DMS 273 (cell line): ENCODE measurements at regions not wholly inside any gene's neighbourhood (a gene's known extent, or its start where the extent isn't known, plus 50 kb on each side); places are given as distances from the start of the nearest gene placed in this dataset.
"Not testable (repeated sequence)": the region's sequence is repeated elsewhere in the genome, so short reads cannot be mapped to it uniquely, and the experiment has no call there.

Source experiments
- DNase-seq: peaks from one replicate; lab custom pipeline; 2025; ENCODE audit not compliant: unreplicated experiment; lab: John Stamatoyannopoulos, UW

DNA sequence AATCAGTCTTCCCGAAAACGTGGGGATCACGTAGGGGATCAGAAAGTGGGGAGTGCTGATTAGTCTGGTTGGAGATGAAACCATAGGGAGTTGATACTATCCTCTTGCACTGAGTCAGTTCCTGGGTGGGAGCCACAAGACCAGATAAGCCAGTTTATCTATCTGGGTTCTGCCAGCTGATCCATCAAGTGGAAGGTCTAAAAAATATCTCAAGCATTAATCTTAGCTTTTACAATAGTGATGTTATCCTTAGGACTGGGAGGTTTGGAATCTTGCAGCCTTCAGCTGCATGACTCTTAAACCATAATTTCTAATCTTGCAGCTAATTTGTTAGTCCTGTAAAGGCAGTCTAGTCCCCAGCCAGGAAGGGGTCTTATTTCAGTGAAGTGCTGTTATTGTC lies 2474.2 kb downstream of the PCDH9 start:
- DNase-seq: no peak

DNA sequence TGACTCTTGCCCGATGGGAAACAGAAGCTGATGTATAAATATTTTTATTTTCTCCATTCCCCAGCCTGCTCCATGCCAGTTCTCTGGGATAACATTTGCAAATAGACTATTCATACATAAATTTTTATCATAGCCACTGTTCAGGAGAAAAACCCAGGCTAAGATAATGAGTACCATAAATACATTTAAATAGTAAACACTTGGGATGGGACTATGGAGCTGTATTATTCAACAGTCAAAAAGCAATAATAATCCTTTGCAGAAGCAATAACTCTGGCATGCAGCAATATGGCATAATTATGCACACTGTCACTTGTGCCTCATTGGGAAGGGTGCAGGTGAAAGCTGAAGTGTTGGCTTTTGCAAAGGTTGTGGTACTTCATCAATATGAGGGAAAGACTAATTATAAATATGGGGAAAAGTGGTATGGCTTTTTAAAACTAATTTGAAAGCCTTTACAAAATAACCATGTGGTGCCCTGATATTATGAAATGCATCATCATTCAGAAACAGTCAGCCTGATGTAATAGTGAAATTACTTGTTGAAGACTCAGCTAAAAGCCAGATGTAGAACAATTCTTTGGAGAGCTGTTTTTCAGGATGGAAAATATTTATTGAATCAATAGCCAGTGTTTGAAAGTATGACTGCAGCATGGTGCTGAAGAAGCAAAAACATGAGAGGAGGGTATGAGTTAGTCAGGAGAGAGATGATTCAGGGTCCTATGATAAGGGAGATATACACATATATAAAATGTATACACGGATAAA lies 2476.7 kb downstream of the PCDH9 start:
- DNase-seq: no peak

DNA sequence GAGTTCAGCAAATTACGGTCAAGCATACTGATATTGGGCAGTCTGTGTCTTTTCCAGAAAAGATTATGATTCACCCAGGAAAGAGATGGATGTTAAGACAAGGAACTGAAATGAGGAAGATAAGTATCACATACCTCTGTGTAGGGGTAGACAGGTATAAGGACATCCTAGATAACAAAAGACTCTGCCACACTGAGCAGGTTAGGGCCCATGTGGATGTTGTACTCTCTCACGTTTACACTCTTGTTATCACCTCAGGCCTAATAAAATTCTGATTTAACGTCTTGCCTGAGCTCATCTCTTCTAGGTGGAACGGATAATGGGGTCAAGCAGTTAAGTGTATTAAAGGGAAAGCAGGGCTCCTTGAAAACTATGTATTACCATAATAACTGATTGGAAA lies 2480.8 kb downstream of the PCDH9 start:
- no peak for DNase-seq

DNA sequence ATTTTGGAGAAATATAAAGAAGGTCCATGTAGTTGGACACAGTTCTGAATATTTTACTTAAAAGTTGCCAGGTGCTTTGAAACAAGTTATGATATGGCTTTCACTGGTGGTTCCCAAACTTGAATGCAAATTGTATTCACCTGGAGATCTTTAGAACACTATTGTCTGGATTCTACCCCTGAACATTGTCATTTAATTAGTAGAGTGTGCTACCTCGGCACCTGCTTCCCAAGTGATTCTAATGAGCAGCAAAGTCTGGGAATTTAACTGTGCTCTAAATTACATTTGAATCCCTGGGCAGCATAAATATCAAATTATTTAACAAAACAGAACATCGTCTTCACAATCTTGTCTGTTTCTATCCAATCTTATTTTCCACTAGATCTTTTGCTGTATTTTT lies 2483.3 kb downstream of the PCDH9 start:
- no peak for DNase-seq

DNA sequence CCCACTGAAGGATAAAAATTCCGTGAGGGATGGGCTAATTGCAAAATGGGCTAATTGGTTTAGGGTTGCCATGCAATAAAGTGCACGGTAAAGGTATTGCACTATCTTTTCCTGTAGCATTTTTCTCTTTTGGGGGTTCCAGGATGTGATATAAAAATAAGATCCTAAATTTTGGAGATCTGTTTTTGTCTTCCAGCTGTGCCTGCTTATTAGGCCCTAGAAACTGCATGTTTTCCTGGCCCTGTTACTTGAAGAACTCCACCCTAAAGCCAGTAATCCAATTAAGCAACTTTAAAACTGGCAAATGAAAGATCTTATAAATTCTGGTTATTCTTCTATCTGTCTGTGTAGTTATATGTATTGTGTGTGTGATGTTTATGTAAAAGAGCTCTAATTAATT lies 2489.6 kb downstream of the PCDH9 start:
- no peak for DNase-seq

DNA sequence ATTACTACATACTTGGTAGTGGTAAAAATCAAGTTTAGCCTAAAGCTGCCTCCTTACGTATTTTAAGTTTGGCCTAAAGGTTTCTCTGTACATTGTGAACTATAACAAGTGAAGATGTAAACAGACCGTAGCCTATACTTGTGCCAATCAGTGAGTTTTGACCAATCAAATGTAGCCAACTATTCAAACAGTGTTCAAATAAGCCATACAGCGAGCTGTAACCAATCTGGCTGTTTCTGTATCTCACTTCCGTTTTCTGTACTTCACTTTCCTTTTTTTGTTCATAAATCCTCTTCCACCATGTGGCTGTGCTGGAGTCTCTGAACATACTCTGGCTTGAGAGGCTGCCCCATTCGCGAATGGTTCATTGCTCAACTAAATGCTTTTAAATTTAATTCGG lies 2504.6 kb downstream of the PCDH9 start:
- DNase-seq: no peak

DNA sequence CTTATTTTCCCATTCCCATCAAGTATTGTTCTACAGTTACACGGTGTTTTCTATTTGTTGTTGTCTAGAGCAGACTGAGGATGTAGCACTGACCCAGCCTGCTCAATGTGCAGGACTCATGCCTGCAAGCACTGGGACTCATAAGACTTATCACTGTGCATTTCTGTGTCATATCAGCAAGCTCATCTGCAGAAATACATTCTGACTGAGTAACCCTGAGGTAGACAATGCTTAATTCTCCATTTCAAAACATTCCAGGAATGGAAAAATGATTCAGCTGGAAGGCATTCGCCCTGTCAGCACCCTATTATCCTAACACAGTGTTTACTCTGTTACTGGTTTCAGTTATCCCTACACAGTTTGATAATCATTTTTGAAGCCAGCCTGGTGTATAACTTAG lies 2506.4 kb downstream of the PCDH9 start:
- no peak for DNase-seq

DNA sequence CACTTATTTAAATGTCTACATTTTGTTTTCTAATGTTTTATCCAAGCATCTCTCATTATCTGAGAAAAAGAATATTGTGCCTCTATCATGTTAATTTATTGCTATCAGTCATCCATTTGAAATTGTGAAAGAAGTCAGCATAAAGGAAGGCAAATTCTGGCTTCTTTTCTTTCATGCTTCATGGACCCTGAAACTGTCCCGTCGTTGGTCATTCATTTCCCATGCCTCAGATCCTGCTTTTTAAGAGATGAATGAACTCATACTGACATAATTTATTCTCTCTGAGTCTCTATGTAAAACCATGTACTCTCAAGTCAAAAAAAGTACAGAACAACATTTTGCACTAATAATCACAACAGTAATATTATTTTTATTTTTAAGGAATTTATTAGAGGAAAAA lies 2512.0 kb downstream of the PCDH9 start:
- DNase-seq: no peak

DNA sequence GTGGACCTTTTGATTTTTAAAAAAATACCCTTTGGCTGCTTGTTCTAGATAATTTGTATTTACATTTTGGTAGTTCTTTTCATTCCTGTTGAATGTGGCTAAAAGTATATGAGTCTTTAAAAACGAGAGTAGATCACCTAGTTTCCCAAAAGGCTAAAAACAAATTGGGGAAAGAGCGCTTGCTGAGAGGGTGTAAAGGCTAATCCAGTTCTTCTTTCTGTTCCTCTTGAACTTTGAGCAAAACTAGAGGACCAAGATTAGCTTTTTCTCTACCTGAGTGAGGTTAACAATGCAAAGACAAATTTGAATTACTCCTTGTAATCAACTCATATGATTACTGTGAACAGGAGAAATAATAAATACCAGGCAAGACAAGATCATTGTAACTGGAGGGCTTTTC lies 2513.2 kb downstream of the PCDH9 start:
- DNase-seq: no peak

DNA sequence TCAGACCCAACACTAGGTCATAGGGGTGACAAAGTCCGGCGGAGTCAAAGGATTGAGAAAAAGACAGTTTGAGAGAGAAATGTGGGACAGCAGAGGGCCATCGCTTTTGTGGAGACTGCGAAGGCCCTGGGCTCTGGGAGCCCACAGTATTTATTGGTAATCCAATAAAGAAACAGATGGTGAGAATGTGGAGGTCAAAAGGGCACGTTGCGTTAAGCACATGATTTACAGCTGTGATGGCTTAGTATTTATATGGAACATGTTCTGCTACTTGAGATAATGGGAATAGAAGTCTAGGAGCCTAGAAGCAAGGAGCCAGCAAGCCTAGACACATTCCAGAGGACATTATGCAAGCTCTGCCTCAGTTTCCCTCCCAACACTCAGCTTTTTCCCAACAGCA lies 2521.1 kb downstream of the PCDH9 start:
- DNase-seq: peak; percentile 23

DNA sequence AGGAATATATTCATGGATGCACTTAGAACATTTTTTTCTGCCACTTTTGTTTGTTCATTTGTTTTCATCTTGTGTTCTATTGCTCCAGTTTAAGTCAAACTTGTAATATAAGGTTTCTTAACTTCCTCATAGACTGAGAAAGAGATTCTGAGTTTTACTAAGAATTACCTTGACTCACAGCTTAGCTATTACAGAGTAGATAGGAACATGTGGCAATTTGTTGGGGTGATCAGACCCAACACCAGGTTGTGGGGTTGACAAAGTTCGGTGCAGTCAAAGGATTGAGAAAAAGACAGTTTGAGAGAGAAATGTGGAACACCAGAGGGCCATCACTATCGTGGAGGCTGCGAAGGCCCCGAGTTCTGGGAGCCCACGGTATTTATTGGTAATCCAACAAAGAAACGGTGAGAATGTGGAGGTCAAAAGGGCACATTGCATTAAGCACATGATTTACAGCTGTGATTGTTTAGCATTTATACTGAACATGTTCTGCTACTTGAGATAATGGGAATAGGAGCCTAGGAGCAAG lies 2526.0 kb downstream of the PCDH9 start:
- no peak for DNase-seq

DNA sequence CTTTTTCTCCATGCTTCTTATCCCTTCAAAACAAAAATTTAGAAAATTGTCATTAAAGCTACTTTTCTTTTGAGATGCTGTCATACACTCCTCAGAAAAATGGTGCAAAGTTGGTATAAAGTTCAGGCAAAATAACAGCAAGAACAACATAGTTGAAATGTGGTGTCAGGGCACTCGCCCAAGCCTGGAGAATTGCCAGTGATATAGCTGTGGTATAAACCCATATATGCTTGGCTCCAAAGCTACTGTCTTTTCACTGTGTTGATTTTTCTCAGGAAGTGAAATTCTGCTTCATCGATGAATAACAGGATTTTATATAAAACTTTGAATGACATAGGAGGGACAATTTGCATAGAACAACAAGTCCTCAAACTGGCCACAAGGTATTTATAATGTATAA lies 2532.9 kb downstream of the PCDH9 start:
- peak; percentile 1 for DNase-seq

DNA sequence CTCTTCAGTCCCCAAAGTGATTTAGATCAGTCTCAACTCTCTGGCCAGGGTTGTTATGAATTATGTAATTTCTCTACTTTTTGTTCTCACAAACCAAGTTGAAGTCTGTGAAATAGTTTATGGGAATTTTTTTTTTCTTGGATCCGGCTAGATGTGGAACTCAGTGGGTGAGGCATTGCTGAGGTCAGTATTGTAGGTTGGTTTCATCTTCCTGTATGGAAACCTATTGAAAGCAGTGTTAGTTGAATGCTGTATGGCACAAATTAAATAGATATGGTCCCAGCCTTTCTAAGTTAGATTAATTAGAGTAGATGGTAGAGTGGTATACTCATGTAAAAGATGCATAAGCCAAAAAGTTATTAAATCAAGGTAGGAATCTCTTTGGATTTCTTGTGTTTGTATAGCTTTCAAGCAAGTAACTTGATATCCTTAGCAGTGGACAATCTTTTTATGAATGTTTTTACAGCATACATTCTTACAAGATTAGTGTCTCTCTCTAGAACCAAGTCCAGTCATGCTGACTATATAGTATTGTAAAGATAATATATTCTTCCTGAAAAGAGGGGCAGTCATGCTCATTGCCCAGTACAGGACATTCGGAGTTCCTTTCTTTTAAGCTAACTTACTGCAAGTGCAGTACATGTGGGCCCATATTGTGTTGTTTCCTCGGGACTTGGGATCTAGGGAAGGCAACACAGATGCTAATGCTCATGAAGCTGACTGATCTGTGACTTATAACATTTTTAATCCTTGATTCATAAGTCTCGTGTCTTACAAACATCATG lies 2541.1 kb downstream of the PCDH9 start:
- no peak for DNase-seq

DNA sequence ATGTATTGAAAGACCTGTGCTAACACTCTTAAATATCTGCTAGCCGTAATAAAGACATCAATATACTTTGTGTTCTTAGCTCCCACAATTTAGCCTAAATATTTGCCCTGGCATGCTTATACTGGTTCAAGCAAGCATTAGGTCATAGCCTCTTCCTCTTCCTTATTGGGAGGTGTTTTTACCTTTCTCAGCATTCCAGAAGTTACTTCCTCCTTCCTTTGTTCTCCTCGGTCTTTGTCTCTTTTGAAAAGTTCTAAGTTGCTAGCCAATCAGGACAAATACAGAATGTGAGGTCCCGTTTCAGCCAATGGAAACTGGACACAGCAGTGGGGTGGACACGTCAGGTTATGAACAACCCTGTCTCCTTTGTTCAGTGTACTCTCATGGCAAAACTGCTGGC lies 2543.6 kb downstream of the PCDH9 start:
- not testable (repeated sequence) for DNase-seq

DNA sequence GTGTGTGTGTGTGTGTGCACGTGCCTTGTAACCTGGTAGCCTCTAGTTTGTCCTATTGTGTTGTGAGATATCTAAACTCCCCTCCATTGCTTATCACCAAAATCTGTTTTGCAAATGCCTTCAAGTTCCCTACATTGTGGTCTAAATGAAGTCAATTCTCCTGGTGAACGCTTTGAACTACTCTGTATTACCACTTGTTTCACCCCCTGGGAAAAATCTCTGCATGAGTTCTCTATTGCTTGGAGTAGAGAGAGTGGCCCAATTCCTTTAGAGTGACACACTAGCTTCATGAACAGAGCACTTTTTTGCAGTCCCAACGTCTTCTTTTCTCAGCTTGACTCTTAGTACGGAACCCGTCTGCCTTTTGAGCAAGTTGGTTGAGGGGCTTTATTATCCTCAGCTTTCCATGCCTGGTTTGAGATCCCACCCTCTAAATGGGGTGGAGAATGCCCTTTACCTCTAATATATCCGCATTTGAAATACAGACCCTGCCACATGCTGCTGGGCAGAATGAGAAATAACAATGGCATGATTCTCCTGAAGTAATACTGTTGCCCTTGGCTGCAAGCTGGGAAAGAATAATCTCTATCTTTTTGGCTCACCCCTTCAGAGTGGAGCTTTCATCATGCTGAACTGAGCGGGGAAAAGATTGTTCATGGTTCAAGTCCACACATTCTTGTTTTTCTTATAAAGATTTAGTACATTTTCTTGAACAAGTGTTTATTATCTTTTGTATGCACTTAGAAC lies 2545.3 kb downstream of the PCDH9 start:
- DNase-seq: no peak

DNA sequence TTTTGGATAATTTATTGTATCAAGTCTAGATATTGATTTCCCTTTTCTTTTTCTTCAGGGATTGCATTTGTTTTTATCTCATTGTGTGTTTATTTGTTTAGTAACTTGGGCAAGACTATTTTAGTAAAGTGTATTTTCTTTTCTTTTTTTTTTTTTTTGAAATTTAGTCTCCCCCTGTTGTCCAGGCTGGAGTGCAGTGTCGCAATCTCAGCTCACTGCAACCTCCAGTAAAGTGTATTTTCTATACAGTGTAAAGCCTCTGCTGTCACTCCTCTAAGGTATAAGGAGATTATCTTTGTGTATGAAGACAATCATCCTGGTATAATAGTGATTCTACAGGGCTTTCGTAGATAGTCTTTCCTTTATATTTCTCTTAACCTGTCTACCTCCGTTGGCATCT lies 2546.0 kb downstream of the PCDH9 start:
- DNase-seq: no peak

DNA sequence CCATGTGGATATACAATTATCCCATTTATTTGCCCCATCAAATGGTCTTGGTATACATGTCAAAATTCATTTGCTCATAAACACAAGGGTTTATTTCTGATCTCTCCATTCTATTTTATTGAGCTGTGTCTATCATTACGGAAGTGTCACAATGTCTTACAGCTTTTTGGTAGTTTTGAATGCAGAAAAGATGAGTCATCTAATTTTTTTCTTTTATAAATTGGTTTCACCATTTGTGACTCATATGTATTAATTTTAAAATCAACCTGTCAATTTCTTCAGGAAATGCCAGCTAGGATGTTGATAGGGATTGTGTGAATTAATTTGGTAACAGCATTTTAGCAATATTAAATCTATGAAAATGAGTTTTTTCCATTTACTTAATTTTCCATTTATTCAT lies 2549.4 kb downstream of the PCDH9 start:
- no peak for DNase-seq

DNA sequence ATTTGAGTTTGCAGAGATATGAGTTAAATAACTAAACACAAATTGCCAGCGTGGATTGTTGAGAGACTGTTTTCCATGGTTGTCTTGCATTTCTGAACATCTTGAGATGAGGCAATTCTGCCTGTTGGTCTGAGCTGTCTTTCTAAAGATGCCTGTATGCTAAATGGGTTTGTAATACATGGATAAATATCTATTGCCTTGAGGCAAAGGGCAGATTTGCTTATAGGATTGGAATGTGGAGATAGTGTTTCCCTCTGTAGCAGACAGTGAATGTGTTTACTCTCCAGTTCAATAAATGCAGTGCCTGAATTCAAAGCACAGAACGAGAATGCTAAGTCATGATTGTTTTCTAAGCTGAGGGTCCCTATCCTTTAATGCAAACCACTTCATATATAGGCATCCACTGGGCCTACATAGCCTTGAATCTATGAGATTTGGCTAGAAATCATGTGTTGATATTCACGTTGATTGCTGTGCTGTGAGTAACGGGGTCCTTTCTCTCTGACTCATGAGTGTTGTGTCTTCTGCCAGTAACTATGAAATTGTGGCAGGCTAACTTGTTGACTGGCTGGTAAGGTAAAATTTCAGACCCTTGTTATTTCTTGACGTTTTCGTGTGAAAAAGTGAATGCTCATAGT lies 2554.8 kb downstream of the PCDH9 start:
- DNase-seq: no peak

DNA sequence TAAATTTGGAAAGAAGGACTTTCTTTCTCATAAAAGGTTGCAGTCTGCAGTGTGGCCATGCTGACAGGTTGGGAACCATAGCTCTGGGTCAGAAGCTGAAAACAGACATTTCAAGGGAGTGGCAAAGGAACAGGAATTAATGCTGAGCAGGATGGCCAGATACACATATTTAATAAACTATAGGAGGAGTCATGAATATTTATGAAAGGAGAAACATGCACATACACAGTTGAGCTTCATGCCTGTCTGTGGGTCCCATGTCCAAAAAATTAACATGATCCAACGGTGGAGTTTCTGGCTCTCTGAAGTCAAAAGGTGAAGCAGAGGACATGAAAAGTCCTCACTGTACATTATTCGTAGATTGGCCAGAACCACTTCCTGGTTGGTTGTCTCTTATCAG lies 2556.0 kb downstream of the PCDH9 start:
- DNase-seq: no peak

DNA sequence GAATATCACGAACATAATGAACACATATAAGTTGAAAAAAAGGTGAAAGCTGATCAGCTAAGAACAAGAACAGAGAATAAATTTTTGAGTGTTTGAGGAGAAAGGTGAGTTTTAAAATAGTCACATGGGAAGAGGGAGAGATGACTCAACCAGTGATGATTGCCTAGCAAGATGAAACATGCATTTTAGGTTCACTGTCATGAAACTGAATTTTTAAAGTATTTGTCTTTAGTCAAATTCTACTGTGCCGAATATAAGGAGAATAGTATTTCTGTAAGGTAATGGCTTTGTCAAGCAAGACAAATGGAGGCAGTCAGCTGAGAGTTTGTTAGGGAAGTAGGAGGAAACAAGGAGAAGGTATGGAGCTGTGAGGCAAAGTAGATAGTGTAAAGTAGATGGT lies 2557.4 kb downstream of the PCDH9 start:
- DNase-seq: no peak

DNA sequence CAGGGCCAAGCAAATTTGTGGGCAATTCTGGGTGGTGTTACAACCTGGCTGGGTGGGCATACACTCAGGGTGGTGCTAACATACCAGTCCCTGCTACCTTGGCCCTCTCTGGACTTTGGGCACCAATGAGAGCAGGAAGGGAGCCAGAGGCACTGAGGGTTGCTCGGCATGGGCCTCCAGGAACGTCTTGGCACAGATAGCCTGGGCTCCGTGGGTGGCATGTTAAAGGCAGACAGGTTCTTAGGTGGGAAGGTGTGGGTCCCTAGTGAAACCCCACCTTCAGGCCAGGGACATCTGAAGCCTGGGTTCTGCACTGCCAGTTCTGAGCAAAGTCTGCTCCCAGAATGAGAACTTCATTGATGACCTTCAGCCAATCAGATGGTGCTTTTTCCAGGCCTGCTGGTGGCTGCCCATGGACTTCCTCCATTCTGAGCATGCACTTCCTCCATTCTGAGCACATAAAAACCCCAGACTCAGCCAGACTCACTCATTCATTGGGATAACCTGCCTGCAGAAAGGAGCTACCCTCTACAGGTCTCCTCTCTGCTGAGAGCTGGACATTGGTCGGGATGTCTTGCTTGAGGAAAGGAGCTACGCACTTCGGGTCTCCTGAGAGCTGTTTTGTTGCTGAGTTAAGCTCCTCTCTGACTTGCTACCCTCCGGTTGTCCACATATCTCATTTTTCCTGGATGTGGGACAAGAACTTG lies 2567.1 kb downstream of the PCDH9 start:
- no peak for DNase-seq
